Psoas muscle (tissue), 7 donors: ENCODE measurements at regions not wholly inside any gene's neighbourhood (a gene's known extent, or its start where the extent isn't known, plus 50 kb on each side); places are given as distances from the start of the nearest gene placed in this dataset.

ENCODE experiments used
- ATAC-seq, 4 donors: fragments of 200-7000 bp; cut with Tn5 transposase; one replicate each; pipeline ENCODE4 v1.9.1; 2020; ENCODE audit warnings: moderate library complexity in 3 of 4, mild to moderate bottlenecking in 2 of 4
- DNase-seq, 2 donors: peaks; one replicate each; pipeline ENCODE4 v3.0.0-alpha.2; 2020
- H3K27ac ChIP-seq: fragments of 200-600 bp; one replicate; pipeline ENCODE4 v1.8.0; 2022
- H3K27me3 ChIP-seq, 3 donors: fragments of 200-600 bp in 1 of 3; one replicate each; pipeline versions ENCODE4 v1.6.1 to v1.8.0; 2013 to 2022; ENCODE audit warnings: low read length in 2 of 3, mild to moderate bottlenecking in 2 of 3, moderate library complexity in 1 of 3; ENCODE audit not compliant: insufficient read depth in 3 of 3
- H3K36me3 ChIP-seq, 2 donors: fragments of 200-600 bp in 1 of 2; one replicate each; pipeline versions ENCODE4 v1.6.1 to v1.8.0; 2013 to 2022; ENCODE audit warnings: low read depth in 1 of 2, mild to moderate bottlenecking in 1 of 2, moderate library complexity in 1 of 2; ENCODE audit not compliant: insufficient read depth in 1 of 2
- H3K4me1 ChIP-seq: fragments of 200-600 bp; one replicate; pipeline ENCODE4 v1.8.0; 2022
- H3K4me3 ChIP-seq: fragments of 200-600 bp; one replicate; pipeline ENCODE4 v1.8.0; 2022; ENCODE audit warnings: mild to moderate bottlenecking
- H3K9me3 ChIP-seq: fragments of 200-600 bp; one replicate; pipeline ENCODE4 v1.8.0; 2022
- CTCF ChIP-seq: fragments of 200-600 bp; IDR thresholded peaks from one replicate; pipeline ENCODE4 v1.8.0; 2022; ENCODE audit warnings: antibody characterized with exemption
- WGBS, 3 donors: extraction: QIAGEN DNeasy Blood & Tissue Kit; methylation state at CpG; one replicate each; pipeline versions ENCODE4 v1.1.6 to v1.1.7; 2013; 5-methylcytosine and 5-hydroxymethylcytosine counted together
- intact Hi-C, 2 donors: fragments of 100-400 bp; cut with DNase I; formaldehyde crosslinking; loops; one replicate each; pipeline versions ENCODE4 v1.11.0 to v1.14.2; 2022
- donor health status: healthy with polysubstance abuse.
- donor health status: DM: no; HTN: no; CAD: no; lungs with moderate emphysema.
- donor health status: Bipolar disorder and iron deficiency.
- donor health status: healthy.
- donor health status: DM: yes; HTN: yes; CAD: no.
- donor health status: DM: no; HTN: no; CAD: no.
- donor health status: DM: yes; HTN: yes; CAD: no.

DNA sequence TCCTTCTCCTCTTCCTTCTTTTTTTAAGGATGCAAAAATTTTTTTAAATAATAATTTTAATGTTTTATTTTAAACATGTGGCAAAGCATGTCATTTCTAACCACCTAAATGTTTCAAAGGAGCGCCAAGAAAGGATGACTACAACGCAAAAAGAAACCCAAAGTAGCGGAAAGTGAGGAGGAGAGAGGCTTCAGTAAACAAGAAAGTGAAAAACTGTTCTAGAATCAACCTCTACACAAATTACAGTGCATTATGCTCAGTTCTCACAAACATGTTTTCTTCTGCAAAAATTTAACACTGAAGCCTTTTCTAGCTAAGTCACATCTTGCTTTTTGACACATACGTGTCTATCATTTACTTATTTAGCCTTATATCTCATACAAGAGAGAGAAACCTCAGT, 948.6 kb downstream of the GATA3 start:
- ATAC-seq (no peak), DNase-seq (no peak)
- Histone ChIP-seq H3K4me3 (no peak overlapping the region), H3K27me3 (no peaks in the 10 kb centered on the region), H3K9me3 (no peaks in the 10 kb centered on the region), H3K4me1 (no peaks in the 10 kb centered on the region), H3K27ac (no peak overlapping the region), H3K36me3 (no peaks in the 10 kb centered on the region)
- intact Hi-C loops: no loop called here
- TF ChIP-seq CTCF: no peak
- WGBS, 3 donors: 88 to 95% (median 92%) methylated on average over 4 of the region's 4 CpGs

DNA sequence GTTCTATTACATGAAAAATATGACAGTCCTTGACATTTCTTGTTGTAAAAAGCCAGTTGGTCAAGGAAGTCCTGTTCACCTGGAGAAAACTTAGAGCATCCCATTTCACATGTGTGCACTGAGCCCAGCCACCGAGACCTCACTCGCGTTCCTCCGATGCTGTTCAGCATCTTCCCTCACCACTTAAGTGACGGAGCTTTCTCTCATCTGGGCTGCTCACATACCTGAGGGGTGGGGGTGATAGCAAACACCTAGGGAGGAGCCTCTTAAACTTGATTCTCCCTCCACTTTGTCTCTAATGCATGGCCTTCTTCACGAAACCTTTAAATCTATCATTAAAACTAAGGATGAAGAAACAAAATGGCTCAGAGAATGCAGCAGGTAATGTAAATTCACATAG, 950.2 kb downstream of the GATA3 start:
- WGBS, 3 donors: 85 to 87% (median 87%) methylated on average over 6 of the region's 6 CpGs
- Histone ChIP-seq H3K27me3 (no peaks in the 10 kb centered on the region), H3K9me3 (no peaks in the 10 kb centered on the region), H3K4me3 (no peak overlapping the region), H3K36me3 (no peaks in the 10 kb centered on the region), H3K27ac (no peak overlapping the region), H3K4me1 (no peaks in the 10 kb centered on the region)
- DNase-seq: no peak
- no peak for ATAC-seq
- intact Hi-C loops: no loop called here
- no peak for TF ChIP-seq CTCF

DNA sequence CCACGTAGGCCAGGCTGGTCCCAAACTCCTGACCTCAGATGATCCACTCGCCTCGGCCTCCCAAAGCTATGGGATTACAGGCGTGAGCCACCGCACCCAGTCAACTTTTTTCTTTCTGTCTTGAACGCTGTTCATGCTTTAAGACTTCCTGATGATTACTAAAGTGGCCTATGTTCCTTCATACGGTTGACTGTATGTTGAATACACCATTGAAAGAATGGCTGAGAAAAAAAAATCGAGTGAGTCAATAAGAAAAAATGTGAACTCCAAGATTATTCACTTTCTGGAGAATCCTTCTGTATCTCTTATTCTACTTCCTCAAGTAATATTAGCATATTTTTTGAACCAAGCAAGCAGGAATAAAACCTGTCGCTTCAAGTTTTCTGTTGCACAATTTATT, 955.0 kb downstream of the GATA3 start:
- no peaks in the 10 kb centered on the region for H3K27me3 ChIP-seq
- no peaks in the 10 kb centered on the region for H3K36me3 ChIP-seq
- H3K4me3 ChIP-seq: no peak overlapping the region
- no peak for TF ChIP-seq CTCF
- WGBS, 3 donors: 82 to 91% (median 88%) methylated on average over 9 of the region's 9 CpGs
- H3K27ac ChIP-seq: no peak overlapping the region
- intact Hi-C loops: no loop called here
- H3K9me3 ChIP-seq: no peaks in the 10 kb centered on the region
- DNase-seq (no peak), ATAC-seq (no peak)
- no peaks in the 10 kb centered on the region for H3K4me1 ChIP-seq

DNA sequence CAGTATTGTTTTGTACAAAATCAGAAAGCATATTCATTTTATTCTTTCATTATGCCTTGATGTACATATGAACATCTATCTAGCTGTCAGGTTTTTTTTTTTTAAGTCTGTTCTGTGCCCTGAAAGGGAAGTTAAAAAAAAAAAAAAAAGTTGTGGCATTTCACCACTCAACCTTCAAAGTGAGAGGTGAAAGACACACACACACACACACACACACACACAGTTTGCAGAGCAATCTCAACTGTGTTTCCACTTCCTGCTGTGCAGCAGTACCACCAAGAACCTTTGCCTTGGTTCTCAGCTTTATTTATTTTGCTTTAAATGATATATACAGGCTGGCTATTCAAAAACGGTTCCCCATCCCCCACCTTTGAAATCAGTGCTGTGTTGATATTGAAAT, 955.6 kb downstream of the GATA3 start:
- Histone ChIP-seq H3K4me3 (no peak overlapping the region), H3K9me3 (no peaks in the 10 kb centered on the region), H3K36me3 (no peaks in the 10 kb centered on the region), H3K4me1 (no peaks in the 10 kb centered on the region), H3K27me3 (no peaks in the 10 kb centered on the region), H3K27ac (no peak overlapping the region)
- DNase-seq (no peak), ATAC-seq (no peak)
- WGBS, 3 donors: 18 to 41% (median 39%) methylated on average over 1 of the region's 1 CpG
- TF ChIP-seq CTCF: no peak
- intact Hi-C loops: no loop called here

GRCh38 chr10:9010931-9011670, 956.6 kb downstream of the GATA3 start:
- no peaks in the 10 kb centered on the region for H3K27me3 ChIP-seq
- H3K9me3 ChIP-seq: no peaks in the 10 kb centered on the region
- no peak for ATAC-seq
- no peak for TF ChIP-seq CTCF
- no peak overlapping the region for H3K27ac ChIP-seq
- no peak for DNase-seq
- no peak overlapping the region for H3K4me3 ChIP-seq
- no peaks in the 10 kb centered on the region for H3K4me1 ChIP-seq
- H3K36me3 ChIP-seq: no peaks in the 10 kb centered on the region
- 64 to 71% (median 69%) methylated on average over 5 of the region's 5 CpGs for WGBS, 3 donors
- intact Hi-C loops: no loop called here
